IMR-90 (cell line): ENCODE measurements at regions not wholly inside any gene's neighbourhood (a gene's known extent, or its start where the extent isn't known, plus 50 kb on each side); places are given as distances from the start of the nearest gene placed in this dataset.
"Not testable (repeated sequence)": the region's sequence is repeated elsewhere in the genome, so short reads cannot be mapped to it uniquely, and the experiment has no call there.

Experiments
- ATAC-seq: fragments of 200-7000 bp; cut with Tn5 transposase; 2 replicates; pipeline ENCODE4 v1.9.1; 2020; ENCODE audit warnings: low read depth, mild to moderate bottlenecking, moderate library complexity
- BruUV-seq: library from RNA; stranded (reverse); fragments of 400-500 nt; replicated peaks from 2 replicates; lab custom pipeline; 2021; lab: Mats Ljungman, UMichigan
- CTCF ChIA-PET: fragments of 300-600 bp; formaldehyde crosslinking; extraction: SDS; loops from one replicate; lab custom pipeline; 2021; ENCODE audit warnings: antibody characterized with exemption; lab: Yijun Ruan, JAX
- POLR2A ChIA-PET: fragments of 300-600 bp; sonication (Branson Sonifier 250); formaldehyde crosslinking; loops from one replicate; lab custom pipeline; 2022; ENCODE audit warnings: antibody characterized with exemption; ENCODE audit not compliant: unreplicated experiment; lab: Charles Lee
- DNase-seq: peaks from one replicate; pipeline ENCODE4 v3.0.0; 2013
- H2AFZ ChIP-seq: replicated peaks from 2 replicates; pipeline ENCODE3; 2013; ENCODE audit warnings: low read length, mild to moderate bottlenecking; ENCODE audit not compliant: poor library complexity
- H2AK5ac ChIP-seq: 2 replicates; pipeline ENCODE4 v1.6.1; 2013; ENCODE audit warnings: low read depth, low read length, inconsistent platforms
- H2AK9ac ChIP-seq: replicated peaks from 2 replicates; pipeline ENCODE3; 2013; ENCODE audit warnings: mild to moderate bottlenecking, low read depth, low read length, moderate library complexity; ENCODE audit not compliant: poor library complexity
- H2BK120ac ChIP-seq: 2 replicates; pipeline ENCODE4 v1.6.1; 2013; ENCODE audit warnings: low read depth, low read length, inconsistent platforms
- H2BK15ac ChIP-seq: 3 replicates; pipeline ENCODE4 v1.6.1; 2013; ENCODE audit warnings: low read depth, low read length, inconsistent platforms
- H2BK20ac ChIP-seq: 2 replicates; pipeline ENCODE4 v1.6.1; 2013; ENCODE audit warnings: low read depth, mild to moderate bottlenecking, inconsistent platforms, low read length, moderate library complexity
- H2BK5ac ChIP-seq: 2 replicates; pipeline ENCODE4 v1.6.1; 2013; ENCODE audit warnings: mild to moderate bottlenecking, low read depth, low read length, inconsistent platforms; ENCODE audit not compliant: poor library complexity, severe bottlenecking
- H3K14ac ChIP-seq: replicated peaks from 2 replicates; pipeline ENCODE4 v1.6.1; 2013; ENCODE audit warnings: low read depth, low read length, inconsistent platforms
- H3K18ac ChIP-seq: 2 replicates; pipeline ENCODE4 v1.6.1; 2013; ENCODE audit warnings: low read depth, low read length, control low read depth
- H3K23ac ChIP-seq: 2 replicates; pipeline ENCODE4 v1.6.1; 2013; ENCODE audit warnings: low read depth, low read length, inconsistent platforms
- H3K27ac ChIP-seq: 2 replicates; pipeline ENCODE4 v1.5.1; 2013; ENCODE audit warnings: mild to moderate bottlenecking, control low read depth, low read length; ENCODE audit not compliant: insufficient read depth
- H3K27me3 ChIP-seq: 2 replicates; pipeline ENCODE4 v1.6.1; 2013; ENCODE audit warnings: low read length; ENCODE audit not compliant: control insufficient read depth, insufficient read depth
- H3K36me3 ChIP-seq: 2 replicates; pipeline ENCODE4 v1.6.1; 2013; ENCODE audit warnings: low read length, mixed read lengths; ENCODE audit not compliant: control insufficient read depth, insufficient read depth
- H3K4ac ChIP-seq: 2 replicates; pipeline ENCODE4 v1.6.1; 2013; ENCODE audit warnings: low read depth, low read length, inconsistent platforms
- H3K4me1 ChIP-seq: 2 replicates; pipeline ENCODE4 v1.6.1; 2013; ENCODE audit warnings: low read length, mixed read lengths; ENCODE audit not compliant: control insufficient read depth, insufficient read depth
- H3K4me2 ChIP-seq: 2 replicates; pipeline ENCODE4 v1.6.1; 2013; ENCODE audit warnings: low read depth, mild to moderate bottlenecking, control low read depth, low read length, moderate library complexity
- H3K4me3 ChIP-seq: 2 replicates; pipeline ENCODE4 v1.5.1; 2013; ENCODE audit warnings: low read depth, mild to moderate bottlenecking, control low read depth, low read length, moderate library complexity; ENCODE audit not compliant: insufficient read depth
- H3K56ac ChIP-seq: 2 replicates; pipeline ENCODE4 v1.6.1; 2013; ENCODE audit warnings: low read length, inconsistent platforms; ENCODE audit not compliant: insufficient read depth; ENCODE audit errors: extremely low read depth
- H3K79me1 ChIP-seq, 2 experiments: 2 replicates each; pipeline ENCODE4 v1.6.1; 2013; ENCODE audit warnings: low read length in 2 of 2, inconsistent platforms in 1 of 2, low read depth in 1 of 2
- H3K9ac ChIP-seq: 2 replicates; pipeline ENCODE4 v1.6.1; 2013; ENCODE audit warnings: low read depth, low read length, control low read depth
- H3K9me1 ChIP-seq: 2 replicates; pipeline ENCODE4 v1.6.1; 2013; ENCODE audit warnings: low read length, inconsistent platforms; ENCODE audit not compliant: insufficient read depth
- H3K9me3 ChIP-seq: 2 replicates; pipeline ENCODE4 v1.6.1; 2013; ENCODE audit warnings: low read length; ENCODE audit not compliant: control insufficient read depth, insufficient read depth
- H4K20me1 ChIP-seq: 2 replicates; pipeline ENCODE4 v1.6.1; 2013; ENCODE audit warnings: low read length, inconsistent platforms; ENCODE audit not compliant: insufficient read depth
- H4K5ac ChIP-seq: 2 replicates; pipeline ENCODE4 v1.6.1; 2013; ENCODE audit warnings: mild to moderate bottlenecking, low read depth, low read length, control low read depth
- H4K8ac ChIP-seq, 2 experiments: 2 replicates each; pipeline ENCODE4 v1.6.1; 2013; ENCODE audit warnings: low read depth in 2 of 2, low read length in 2 of 2, control low read depth in 1 of 2, inconsistent platforms in 1 of 2
- H4K91ac ChIP-seq: 2 replicates; pipeline ENCODE4 v1.6.1; 2013; ENCODE audit warnings: low read depth, low read length, inconsistent platforms; ENCODE audit not compliant: insufficient read depth
- WGBS, 2 experiments: methylation state at CpG; one replicate each; pipeline versions ENCODE4 v1.1.5 to v1.1.7; 2013; ENCODE audit warnings: missing lambda C conversion rate in 2 of 2; ENCODE audit not compliant: insufficient read length in 1 of 2; ENCODE audit errors: extremely low coverage in 2 of 2; 5-methylcytosine and 5-hydroxymethylcytosine counted together
- dilution Hi-C: fragments of 300-500 bp; cut with HindIII; formaldehyde crosslinking; loops from one replicate; pipeline ENCODE4 v1.14.3; 2018; ENCODE audit warnings: low sequenced_read_pairs; ENCODE audit not compliant: unreplicated experiment
- in situ Hi-C: fragments of 300-500 bp; cut with MboI; formaldehyde crosslinking; loops from 3 replicates; pipeline ENCODE4 v1.14.3; 2019; ENCODE audit warnings: low sequenced_read_pairs, inconsistent platforms, mixed read lengths
- intact Hi-C: fragments of 100-400 bp; cut with micrococcal nuclease; formaldehyde crosslinking; loops from 2 replicates; pipeline ENCODE4 v1.10.0; 2022

DNA sequence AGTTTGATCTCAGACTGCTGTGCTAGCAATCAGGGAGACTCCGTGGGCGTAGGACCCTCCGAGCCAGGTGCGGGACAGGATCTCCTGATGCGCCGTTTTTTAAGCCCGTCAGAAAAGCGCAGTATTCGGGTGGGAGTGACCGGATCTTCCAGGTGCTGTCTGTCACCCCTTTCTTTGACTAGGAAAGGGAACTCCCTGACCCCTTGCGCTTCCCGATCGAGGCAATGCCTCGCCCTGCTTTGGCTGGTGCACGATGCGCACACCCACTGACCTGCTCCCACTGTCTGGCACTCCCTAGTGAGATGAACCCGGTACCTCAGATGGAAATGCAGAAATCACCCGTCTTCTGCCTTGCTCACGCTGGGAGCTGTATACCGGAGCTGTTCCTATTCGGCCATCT, 157.6 kb upstream of the FBXO33 start:
- H3K4me2 ChIP-seq, H3K27ac ChIP-seq, H3K4ac ChIP-seq, H3K79me1 ChIP-seq, H4K8ac ChIP-seq, H2BK5ac ChIP-seq, H2AK5ac ChIP-seq, H2AK9ac ChIP-seq, ATAC-seq, intact Hi-C loops, H3K36me3 ChIP-seq, H3K23ac ChIP-seq, H3K9ac ChIP-seq, H4K20me1 ChIP-seq, in situ Hi-C loops, H3K4me1 ChIP-seq, H3K9me3 ChIP-seq, H3K27me3 ChIP-seq, H2AFZ ChIP-seq, H3K9me1 ChIP-seq, H3K56ac ChIP-seq, DNase-seq, dilution Hi-C loops, H4K91ac ChIP-seq, H2BK120ac ChIP-seq, H4K5ac ChIP-seq, POLR2A ChIA-PET, H3K4me3 ChIP-seq, BruUV-seq, H3K14ac ChIP-seq, H3K18ac ChIP-seq, H2BK20ac ChIP-seq, H2BK15ac ChIP-seq, CTCF ChIA-PET: not testable (repeated sequence)
- WGBS, 2 experiments = 78% methylated on average over 10 of the region's 21 CpGs; no CpG with 5 or more reads in 1 of the 2 experiments
